OCI-LY3 (cell line): ENCODE measurements at regions not wholly inside any gene's neighbourhood (a gene's known extent, or its start where the extent isn't known, plus 50 kb on each side); places are given as distances from the start of the nearest gene placed in this dataset.

Experiments used
- CTCF ChIP-seq: fragments of 200-600, 300-600 bp; sonication (generic); IDR thresholded peaks from 2 replicates; pipeline ENCODE4 v1.5.1; 2014; ENCODE audit warnings: antibody characterized with exemption, low read length, low read depth
- EZH2phosphoT487 ChIP-seq: fragments of 200-600 bp; shearing (Covaris generic); IDR thresholded peaks from 2 replicates; pipeline ENCODE4 v1.6.1; 2018; ENCODE audit warnings: antibody characterized with exemption, mixed run types, low read depth

GRCh38 chr3:66912306-66912705, 85.8 kb upstream of the KBTBD8 start:
- TF ChIP-seq CTCF (no peak), EZH2phosphoT487 (no peak)
